Ishikawa (cell line): ENCODE measurements at regions not wholly inside any gene's neighbourhood (a gene's known extent, or its start where the extent isn't known, plus 50 kb on each side); places are given as distances from the start of the nearest gene placed in this dataset.

Source experiments
- CEBPB ChIP-seq: IDR thresholded peaks from 2 replicates; pipeline ENCODE4 v1.6.1; 2012
- CREB1 ChIP-seq: IDR thresholded peaks from 2 replicates; pipeline ENCODE4 v1.6.1; 2012; ENCODE audit warnings: low read depth
- EGR1 ChIP-seq: IDR thresholded peaks from 2 replicates; pipeline ENCODE4 v1.6.1; 2012
- EP300 ChIP-seq: IDR thresholded peaks from 2 replicates; pipeline ENCODE4 v1.6.1; 2012; ENCODE audit warnings: borderline replicate concordance
- FOXM1 ChIP-seq: IDR thresholded peaks from 2 replicates; pipeline ENCODE4 v1.6.1; 2012; ENCODE audit warnings: low read depth, borderline replicate concordance
- NFIC ChIP-seq: IDR thresholded peaks from 2 replicates; pipeline ENCODE4 v1.6.1; 2012
- RAD21 ChIP-seq: IDR thresholded peaks from 2 replicates; pipeline ENCODE4 v1.6.1; 2012; ENCODE audit warnings: low read depth
- TAF1 ChIP-seq: IDR thresholded peaks from 2 replicates; pipeline ENCODE4 v1.6.1; 2012; ENCODE audit warnings: low read depth, mild to moderate bottlenecking
- TCF12 ChIP-seq: IDR thresholded peaks from 2 replicates; pipeline ENCODE4 v1.6.1; 2012; ENCODE audit warnings: low read depth
- TEAD4 ChIP-seq: IDR thresholded peaks from 2 replicates; pipeline ENCODE4 v1.6.1; 2012
- YY1 ChIP-seq: IDR thresholded peaks from 2 replicates; pipeline ENCODE4 v1.6.1; 2012; ENCODE audit warnings: low read depth
- ZBTB7A ChIP-seq: IDR thresholded peaks from 2 replicates; pipeline ENCODE4 v1.6.1; 2012; ENCODE audit warnings: low read depth
- TF ChIP-seq, protein P1 (sequence below): IDR thresholded peaks from 2 replicates; pipeline ENCODE4 v1.6.1; 2012; ENCODE audit warnings: low read depth, mild to moderate bottlenecking
- TF ChIP-seq, protein P2 (sequence below): IDR thresholded peaks from 2 replicates; pipeline ENCODE4 v1.6.1; 2012
- TF ChIP-seq, protein P3 (sequence below): IDR thresholded peaks from 2 replicates; pipeline ENCODE4 v1.6.1; 2012

DNA sequence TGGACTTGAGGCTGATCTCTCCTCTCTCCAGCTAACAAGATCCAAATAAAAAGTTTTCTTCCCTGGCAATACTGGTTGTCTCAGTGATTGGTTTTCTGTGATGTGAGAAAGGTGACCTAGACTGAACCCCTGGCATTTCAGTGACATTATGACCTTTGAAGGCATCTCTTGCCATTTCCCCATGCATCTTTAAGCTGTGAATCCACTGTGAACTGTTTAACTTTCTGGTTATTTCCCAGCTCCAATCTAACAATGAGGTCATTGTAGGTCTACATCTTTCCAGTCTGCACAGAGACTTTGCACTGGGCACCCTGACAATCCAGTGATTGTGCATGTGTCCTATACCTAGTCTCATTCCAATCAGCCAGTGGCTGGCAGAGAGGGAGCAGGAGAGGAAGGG, 155.9 kb upstream of the NUDT4 start:
- TF ChIP-seq, protein P1, sequence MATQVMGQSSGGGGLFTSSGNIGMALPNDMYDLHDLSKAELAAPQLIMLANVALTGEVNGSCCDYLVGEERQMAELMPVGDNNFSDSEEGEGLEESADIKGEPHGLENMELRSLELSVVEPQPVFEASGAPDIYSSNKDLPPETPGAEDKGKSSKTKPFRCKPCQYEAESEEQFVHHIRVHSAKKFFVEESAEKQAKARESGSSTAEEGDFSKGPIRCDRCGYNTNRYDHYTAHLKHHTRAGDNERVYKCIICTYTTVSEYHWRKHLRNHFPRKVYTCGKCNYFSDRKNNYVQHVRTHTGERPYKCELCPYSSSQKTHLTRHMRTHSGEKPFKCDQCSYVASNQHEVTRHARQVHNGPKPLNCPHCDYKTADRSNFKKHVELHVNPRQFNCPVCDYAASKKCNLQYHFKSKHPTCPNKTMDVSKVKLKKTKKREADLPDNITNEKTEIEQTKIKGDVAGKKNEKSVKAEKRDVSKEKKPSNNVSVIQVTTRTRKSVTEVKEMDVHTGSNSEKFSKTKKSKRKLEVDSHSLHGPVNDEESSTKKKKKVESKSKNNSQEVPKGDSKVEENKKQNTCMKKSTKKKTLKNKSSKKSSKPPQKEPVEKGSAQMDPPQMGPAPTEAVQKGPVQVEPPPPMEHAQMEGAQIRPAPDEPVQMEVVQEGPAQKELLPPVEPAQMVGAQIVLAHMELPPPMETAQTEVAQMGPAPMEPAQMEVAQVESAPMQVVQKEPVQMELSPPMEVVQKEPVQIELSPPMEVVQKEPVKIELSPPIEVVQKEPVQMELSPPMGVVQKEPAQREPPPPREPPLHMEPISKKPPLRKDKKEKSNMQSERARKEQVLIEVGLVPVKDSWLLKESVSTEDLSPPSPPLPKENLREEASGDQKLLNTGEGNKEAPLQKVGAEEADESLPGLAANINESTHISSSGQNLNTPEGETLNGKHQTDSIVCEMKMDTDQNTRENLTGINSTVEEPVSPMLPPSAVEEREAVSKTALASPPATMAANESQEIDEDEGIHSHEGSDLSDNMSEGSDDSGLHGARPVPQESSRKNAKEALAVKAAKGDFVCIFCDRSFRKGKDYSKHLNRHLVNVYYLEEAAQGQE = no peak
- TF ChIP-seq ZBTB7A (no peak), TCF12 (no peak), YY1 (no peak), TAF1 (no peak), CREB1 (no peak), TEAD4 (no peak), NFIC (no peak), CEBPB (no peak), EGR1 (no peak), EP300 (no peak), RAD21 (no peak), FOXM1 (no peak)
- TF ChIP-seq, protein P2, sequence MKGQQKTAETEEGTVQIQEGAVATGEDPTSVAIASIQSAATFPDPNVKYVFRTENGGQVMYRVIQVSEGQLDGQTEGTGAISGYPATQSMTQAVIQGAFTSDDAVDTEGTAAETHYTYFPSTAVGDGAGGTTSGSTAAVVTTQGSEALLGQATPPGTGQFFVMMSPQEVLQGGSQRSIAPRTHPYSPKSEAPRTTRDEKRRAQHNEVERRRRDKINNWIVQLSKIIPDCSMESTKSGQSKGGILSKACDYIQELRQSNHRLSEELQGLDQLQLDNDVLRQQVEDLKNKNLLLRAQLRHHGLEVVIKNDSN = no peak
- TF ChIP-seq, protein P3, sequence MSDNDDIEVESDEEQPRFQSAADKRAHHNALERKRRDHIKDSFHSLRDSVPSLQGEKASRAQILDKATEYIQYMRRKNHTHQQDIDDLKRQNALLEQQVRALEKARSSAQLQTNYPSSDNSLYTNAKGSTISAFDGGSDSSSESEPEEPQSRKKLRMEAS = no peak

DNA sequence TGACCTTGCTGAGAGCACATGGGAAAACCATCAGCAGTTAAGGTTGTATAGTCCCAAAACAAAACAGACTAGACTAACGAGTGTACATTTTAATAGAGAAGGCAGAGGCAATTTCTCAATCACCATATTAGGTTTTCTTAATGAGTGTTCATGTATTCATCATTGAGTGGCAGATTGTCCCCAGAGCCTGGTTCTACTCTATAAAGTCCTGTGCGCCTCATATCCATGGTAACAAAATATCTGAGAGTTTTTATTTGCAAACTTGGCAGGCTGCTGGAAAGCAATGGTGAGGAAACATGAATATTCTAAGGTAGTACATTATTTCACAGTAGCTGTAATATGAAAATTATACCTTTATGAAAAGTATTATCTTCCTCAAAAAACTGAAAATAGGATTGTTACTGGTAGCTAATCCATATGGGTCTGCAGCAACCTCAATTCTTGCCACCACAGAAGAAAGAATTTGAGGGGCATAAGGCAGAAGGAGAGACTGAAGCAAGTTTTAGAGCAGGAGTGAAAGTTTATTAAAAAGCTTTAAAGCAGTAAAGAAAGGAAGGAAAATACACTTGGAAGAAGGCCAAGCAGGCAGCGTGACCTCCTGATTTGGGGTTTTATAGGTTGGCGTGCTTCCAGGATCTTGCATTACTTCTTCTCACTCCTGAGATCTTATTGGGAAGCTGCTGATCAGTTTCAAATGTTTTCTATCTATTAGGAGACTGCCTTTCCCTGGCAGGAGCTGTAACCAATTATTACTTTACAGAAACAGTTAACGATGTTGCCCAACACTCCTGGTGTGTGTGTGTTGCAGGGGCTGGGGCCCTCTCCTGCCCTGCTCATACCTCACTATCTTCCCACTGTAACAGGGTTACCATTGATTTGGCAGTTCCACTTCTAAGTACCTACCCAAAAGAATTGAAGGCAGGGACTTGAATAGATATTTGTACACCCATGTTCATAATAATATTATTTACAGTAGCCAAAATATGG, 154.0 kb upstream of the NUDT4 start:
- TF ChIP-seq TAF1 (no peak), NFIC (no peak), EP300 (no peak), CREB1 (no peak), RAD21 (no peak), ZBTB7A (no peak), TEAD4 (no peak), EGR1 (no peak), FOXM1 (no peak), YY1 (no peak), CEBPB (no peak), TCF12 (no peak)
- TF ChIP-seq, protein P2 = no peak
- TF ChIP-seq, protein P1 = no peak
- TF ChIP-seq, protein P3 = no peak

DNA sequence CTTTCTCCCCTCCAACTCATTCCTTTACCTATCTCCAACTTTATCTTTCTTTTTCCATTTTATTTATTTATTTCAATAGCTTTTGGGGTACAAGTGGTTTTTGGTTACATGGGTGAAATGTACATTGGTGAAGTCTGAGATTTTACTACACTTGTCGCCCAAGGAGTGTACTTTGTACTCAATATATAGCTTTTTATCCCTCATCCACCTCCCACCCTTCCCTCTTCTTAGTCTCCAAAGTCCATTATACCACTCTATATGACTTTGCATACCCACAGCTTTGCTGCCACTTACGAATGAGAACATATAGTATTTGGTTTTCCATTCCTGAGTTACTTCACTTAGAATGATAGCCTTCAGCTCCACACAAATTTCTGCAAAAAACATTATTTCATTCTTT, 152.6 kb upstream of the NUDT4 start:
- TF ChIP-seq YY1 = no peak
- no peak for TF ChIP-seq CREB1
- TF ChIP-seq TEAD4 = no peak
- TF ChIP-seq CEBPB = no peak
- TF ChIP-seq TAF1 = no peak
- no peak for TF ChIP-seq FOXM1
- no peak for TF ChIP-seq TCF12
- no peak for TF ChIP-seq NFIC
- TF ChIP-seq EP300 = no peak

DNA sequence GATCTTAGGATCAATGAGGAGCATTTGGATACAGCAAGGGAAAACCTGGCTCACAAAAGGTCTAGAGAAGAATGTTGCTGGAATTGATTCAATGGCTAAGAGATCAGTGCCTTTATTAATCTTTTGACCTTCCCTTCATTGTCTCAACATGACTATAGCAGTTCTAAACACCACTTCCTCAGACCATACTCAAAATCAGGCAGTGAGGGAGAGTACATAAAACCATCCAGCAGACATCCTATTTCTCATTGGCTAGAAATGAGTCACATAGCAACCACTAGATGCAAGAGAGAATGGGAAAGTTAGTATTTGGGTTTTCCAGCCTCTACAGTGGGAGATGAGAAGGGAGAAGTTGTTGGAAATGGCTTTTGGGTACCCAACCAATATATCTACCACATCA, 151.4 kb upstream of the NUDT4 start:
- TF ChIP-seq, protein P3 = no peak
- TF ChIP-seq NFIC (no peak), TAF1 (no peak)

DNA sequence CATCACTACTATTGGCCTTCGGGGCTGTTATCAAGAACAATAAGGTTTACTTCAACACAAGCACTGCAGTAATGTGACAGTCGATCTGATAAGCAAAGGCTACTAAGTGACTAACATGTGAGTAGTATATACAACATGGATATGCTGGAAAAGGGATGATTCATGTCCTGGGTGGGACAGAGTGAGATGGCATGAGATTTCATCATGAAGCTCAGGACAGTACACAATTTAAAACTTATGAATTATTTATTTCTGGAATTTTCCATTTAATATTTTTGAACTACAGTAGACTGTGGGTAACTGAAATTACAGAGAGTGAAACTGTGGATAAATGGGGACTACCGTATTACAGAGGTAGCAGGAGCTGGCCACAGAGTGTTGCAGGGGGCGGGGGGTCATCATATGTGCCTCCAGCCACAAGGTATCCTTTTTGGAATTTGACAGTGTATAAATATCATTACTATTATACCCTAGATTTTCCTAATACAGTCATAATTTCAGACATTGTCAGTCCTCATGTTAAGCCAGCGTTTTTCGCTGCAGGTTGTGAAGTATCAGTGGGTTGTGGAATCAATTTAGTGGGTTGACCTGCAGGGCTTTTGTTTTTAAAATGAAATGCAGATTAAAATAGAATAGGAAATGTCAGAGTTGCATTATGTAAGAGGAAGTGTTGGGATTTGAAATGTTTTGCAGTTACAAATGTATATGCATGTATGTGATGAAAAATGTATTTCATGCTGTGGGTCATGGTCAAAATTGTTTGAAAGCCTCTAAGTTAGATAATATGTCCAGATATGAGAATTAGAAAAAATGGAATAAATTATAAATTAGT, 148.0 kb upstream of the NUDT4 start:
- TF ChIP-seq RAD21 (no peak), NFIC (no peak), EGR1 (no peak), YY1 (no peak), TCF12 (no peak), ZBTB7A (no peak), FOXM1 (no peak), TAF1 (no peak), CEBPB (no peak), TEAD4 (no peak)
- TF ChIP-seq, protein P1 = no peak
- TF ChIP-seq, protein P2 = no peak
- TF ChIP-seq, protein P3 = no peak
